ENCODE measurements at regions not wholly inside any gene's neighbourhood (a gene's known extent, or its start where the extent isn't known, plus 50 kb on each side); places are given as distances from the start of the nearest gene placed in this dataset.
"Not testable (repeated sequence)": the region's sequence is repeated elsewhere in the genome, so short reads cannot be mapped to it uniquely, and the experiment has no call there.

GRCh38 chr5:116953251-116953930 is 378.8 kb upstream of the SEMA6A start:
- no peak for DNase-seq (ENCODE audit: low spot score)

- DNase-seq (ENCODE audit: low spot score): no peak
These were observed 376.6 kb upstream of the SEMA6A start for GRCh38 chr5:116951219-116951618.

DNA sequence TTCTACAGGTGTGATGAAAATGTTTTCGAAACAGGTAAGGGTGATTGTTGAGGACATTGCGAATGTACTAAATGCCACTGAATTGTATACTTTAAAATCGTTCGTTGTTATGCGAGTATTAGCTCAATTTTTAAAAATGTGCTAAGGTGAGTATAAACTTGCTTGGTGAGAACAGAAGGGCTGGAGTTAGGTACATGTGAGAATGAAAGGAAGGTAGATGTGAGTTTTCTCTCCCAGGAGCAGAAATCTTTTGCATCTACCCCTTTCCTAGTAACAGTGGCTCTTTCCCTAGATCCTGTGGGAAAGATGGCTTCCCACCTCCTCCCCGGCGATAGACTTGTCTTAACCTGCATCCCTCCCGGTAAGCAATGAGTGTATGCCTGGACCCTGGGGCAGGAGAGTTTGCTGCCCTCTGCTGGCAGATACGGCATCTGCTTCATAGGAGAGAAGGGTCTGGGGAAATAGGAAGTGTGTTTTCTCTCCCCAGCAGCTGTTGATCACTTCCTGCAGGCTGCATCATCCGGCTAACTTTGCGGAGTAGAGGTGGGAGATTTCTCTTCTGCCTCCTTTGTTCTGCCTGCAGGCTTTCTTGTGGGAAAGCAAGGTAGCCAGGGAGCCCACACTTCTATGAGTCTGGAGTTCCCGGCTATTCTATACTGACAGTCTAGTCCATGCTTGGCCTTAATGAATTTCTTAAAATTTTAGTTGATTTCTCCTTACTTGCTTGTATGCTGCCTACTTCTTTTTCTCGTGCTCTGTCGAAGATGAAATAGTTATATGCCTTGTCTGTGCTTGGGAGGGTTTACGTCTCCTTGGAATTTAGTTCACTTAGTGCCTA is 373.3 kb upstream of the SEMA6A start:
- peak; percentile 37 for DNase-seq (ENCODE audit: low spot score)

DNA sequence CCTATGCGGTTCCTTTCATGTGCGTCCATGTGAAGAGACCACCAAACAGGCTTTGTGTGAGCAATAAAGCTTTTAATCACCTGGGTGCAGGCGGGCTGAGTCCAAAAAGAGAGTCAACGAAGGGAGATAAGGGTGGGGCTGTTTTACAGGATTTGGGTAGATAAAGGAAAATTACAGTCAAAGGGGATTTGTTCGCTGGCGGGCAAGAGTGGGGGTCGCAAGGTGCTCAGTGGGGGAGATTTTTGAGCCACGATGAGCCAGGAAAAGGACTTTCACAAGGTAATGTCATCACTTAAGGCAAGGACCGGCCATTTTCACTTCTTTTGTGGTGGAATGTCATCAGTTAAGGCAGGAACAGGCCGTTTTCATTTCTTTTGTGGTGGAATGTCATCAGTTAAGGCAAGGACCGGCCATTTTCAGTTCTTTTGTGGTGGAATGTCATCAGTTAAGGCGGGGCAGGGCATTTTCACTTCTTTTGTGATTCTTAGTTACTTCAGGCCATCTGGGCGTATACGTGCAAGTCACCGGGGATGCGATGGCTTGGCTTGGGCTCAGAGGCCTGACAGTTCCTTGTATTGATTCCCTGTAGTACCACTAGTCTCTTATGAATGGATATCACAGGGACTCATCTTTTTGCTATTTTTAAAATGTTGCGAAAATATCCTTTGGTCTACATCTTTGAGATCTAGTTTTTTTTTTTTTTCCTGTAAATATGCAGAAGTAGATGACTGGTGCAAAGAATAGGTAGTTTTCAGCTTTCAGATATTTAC is 371.2 kb upstream of the SEMA6A start:
- DNase-seq (ENCODE audit: low spot score): not testable (repeated sequence)

- DNase-seq (ENCODE audit: low spot score): no peak
These were observed 369.6 kb upstream of the SEMA6A start for GRCh38 chr5:116944183-116944582.

GRCh38 chr5:116942622-116943021 is 368.0 kb upstream of the SEMA6A start:
- no peak for DNase-seq (ENCODE audit: low spot score)

DNA sequence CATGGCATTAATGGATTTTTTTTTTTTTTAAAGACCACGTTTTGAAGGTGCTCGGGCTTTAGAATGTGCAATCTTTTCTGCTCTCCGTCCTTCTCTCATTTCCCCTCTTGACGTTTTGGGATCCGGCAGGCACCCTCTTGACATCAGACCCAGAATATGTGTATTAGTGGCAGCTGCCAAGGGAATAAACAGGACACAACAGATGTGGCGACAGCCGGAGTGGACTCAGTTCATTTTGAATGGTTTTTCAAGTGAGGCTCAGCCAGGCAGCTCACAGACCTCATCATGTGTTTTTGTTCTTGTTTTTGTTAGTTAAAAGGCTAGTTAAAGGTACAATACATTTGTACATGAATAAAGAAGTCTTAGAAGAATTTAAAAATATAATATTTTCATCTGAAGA is 365.0 kb upstream of the SEMA6A start:
- no peak for DNase-seq (ENCODE audit: low spot score)

DNA sequence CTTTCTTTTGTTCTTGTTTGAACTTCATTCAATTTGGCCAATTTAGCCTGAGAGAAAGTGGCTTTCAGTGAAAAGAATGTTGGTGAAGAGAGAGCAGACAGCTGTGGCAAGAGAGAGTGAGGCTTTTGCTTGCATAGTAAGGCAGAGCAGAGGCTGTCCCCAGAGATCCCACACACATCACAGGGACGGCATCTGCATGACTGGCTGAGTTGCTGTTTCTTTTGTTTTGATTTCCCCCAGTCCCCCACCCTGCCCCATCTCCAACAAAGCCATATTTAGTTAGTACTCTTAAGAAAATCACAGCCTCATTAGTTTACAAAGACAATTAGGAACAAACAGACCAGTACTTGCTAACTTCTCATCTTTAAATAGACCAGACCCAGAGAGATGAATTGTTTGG is 363.9 kb upstream of the SEMA6A start:
- DNase-seq (ENCODE audit: low spot score): no peak

DNA sequence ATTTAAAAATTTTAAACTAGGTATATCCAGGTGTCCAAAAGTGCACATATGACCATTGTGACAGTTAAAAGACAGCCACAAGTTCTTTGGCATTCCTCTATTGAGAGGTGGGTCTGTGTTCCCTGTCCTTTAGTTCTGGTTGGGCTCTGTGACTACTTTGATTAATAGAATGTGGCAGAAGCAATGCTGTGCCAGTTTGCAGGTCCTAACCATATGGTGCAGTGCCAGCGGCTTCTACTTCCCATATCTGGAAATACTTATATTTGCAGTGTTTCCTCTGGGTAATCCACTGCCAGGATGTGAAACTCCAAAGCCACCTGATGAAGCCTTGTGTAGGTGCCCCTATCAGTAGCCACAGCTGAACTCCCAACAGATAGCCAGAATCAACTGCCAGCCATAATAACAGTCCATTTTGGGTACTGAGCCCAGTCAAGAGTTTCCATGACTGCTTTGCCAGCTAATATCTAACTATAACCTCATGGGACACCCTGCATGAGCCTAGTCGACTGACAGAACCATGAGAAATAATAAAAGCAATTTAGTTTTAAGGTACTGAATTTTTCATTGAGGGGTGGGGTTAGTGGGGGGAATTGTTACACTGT is 361.0 kb upstream of the SEMA6A start:
- no peak for DNase-seq (ENCODE audit: low spot score)

- DNase-seq (ENCODE audit: low spot score): no peak
These were observed 356.0 kb upstream of the SEMA6A start for GRCh38 chr5:116930616-116931015.

DNA sequence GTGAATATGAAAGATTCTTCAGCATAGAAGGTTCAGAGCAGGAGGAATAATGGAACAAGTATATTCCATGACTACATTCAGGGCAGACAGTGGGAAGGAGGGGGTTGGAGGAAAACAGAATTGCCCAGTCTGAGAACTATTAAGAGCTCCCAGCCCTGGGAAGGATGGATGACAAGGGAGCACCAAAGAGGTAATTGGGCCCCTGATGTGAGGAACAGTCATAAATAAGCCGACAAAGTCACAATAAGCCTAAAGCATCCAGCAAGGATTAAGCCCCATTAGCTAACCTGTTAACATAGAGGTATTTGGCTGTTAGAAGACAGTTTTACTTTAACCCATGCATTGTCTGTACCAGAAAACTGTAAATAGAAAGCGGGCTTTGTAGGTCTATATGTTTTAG is 348.7 kb upstream of the SEMA6A start:
- DNase-seq (ENCODE audit: low spot score): no peak

- DNase-seq (ENCODE audit: low spot score): no peak
These were observed 347.9 kb upstream of the SEMA6A start for GRCh38 chr5:116922532-116922931.

DNA sequence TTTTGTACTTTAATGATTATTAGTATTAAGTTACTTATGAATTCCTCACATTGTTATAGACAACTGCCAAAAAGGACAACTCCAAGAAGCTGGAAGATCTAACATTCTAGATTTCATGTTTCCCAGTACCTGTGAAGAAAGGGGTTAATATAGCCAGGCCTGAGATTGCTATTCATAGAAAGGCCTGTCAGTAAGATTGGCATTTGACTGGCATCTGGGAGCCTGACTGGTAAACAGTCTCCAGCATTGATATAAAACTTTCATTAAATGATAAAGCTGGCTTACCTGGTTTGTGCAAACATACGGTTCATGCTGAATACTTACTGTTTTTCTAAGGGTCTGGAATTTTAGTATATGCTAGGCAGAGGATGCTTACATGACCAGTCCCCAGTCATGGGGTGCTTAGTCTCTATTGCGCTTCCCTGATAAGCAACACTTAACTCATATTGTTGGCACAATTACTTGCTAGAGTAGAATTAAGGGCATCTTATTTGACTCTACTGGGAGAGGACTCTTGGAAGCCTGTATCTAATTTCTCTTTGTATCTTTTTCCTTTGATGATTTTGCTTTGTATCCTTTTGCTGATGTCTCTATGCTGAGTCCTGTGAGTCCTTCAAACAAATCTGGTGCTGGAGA is 340.4 kb upstream of the SEMA6A start:
- no peak for DNase-seq (ENCODE audit: low spot score)

GRCh38 chr5:116912221-116912620 is 337.6 kb upstream of the SEMA6A start:
- DNase-seq (ENCODE audit: low spot score): no peak

- DNase-seq (ENCODE audit: low spot score): no peak
These were observed 336.5 kb upstream of the SEMA6A start for GRCh38 chr5:116911074-116911473.

- no peak for DNase-seq (ENCODE audit: low spot score)
These were observed 333.9 kb upstream of the SEMA6A start for GRCh38 chr5:116908537-116908936.

- DNase-seq (ENCODE audit: low spot score): no peak
These were observed 331.3 kb upstream of the SEMA6A start for GRCh38 chr5:116905885-116906284.

- no peak for DNase-seq (ENCODE audit: low spot score)
These were observed 326.2 kb upstream of the SEMA6A start for GRCh38 chr5:116900793-116901192.

DNA sequence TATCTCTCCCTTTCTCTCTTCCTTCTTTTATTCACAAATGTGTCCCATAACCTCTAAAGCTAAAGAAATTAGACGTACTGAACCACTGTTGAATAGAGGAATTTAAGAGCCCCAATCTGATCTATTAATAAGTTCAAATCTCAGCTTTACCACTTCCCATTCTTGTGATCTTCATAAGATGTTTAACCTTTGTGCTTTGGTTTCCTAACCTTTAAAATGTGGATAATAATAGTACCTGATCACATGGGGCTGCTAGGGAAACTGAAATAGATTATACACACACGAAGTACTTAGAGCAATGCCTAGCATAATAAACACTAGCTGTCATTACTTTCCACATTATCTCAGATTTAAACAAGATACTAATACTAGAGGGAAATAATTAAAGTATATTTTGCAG is 324.3 kb upstream of the SEMA6A start:
- DNase-seq (ENCODE audit: low spot score): no peak

DNA sequence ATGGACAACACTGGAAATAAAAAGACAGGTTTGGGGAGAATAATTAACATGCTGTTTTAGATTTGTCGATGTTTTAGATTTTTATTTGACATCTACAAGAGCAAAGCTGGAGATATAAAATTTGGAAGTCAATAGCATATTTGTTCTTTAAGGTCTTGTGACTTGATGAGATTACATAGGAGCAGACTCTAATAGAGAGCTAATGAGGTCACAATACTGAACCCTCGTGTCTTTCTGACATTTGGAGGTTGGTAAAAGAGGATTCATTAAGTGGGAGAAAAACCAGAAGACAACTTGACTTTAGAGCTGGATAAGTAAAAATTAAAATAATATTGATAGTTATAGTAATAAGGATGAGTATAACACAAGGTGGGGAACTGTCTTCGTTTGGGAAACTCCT is 322.7 kb upstream of the SEMA6A start:
- DNase-seq (ENCODE audit: low spot score): no peak

DNA sequence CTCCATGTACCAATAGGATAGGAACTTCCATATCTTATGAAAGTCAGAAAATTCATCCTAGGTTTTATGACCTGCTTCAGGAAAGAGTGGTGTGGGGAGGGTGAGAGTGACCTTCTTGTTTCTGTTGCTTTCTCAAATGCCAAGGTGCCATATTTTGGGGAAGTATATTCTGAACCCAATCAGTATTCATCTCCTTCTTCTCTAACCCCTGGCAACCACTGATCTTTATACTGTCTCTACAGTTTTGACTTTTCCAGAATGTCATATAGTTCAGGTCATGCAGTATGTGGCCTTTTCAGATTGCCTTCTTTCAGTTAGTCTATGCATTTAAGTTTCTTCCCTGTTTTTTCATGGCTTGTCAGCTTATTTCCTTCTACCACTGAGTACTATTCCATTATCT is 321.4 kb upstream of the SEMA6A start:
- DNase-seq (ENCODE audit: low spot score): no peak

DNA sequence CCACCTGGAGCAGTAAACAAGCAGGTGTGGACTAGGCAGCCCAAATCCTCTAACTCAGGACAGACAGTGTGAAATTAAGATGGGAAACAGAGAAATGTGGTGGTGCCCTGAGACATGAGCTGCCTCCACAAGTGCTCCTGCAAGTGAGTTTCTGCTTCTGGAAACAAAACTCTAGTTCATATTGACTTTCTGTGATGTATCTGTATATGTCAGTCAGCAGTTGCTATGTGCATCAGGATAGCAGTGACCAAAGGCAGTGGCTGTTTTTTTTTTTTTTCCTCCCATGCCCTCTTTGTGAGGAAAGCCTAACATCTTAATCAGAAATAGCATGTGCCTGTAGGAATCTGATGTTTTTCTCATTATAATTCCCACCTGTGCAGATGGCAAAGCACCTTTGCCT is 318.4 kb upstream of the SEMA6A start:
- DNase-seq (ENCODE audit: low spot score): no peak
